ENCODE measurements at regions not wholly inside any gene's neighbourhood (a gene's known extent, or its start where the extent isn't known, plus 50 kb on each side); places are given as distances from the start of the nearest gene placed in this dataset.

GRCh38 chr5:155836089-155836803 lies 490.7 kb upstream of the SGCD start:
- no peak for DNase-seq (ENCODE audit: low spot score)

- DNase-seq (ENCODE audit: low spot score), result no peak
Observed at GRCh38 chr5:155838394-155838793, 488.6 kb upstream of the SGCD start.

- DNase-seq (ENCODE audit: low spot score), result no peak
Observed at GRCh38 chr5:155839251-155840037, 487.5 kb upstream of the SGCD start.

- no peak for DNase-seq (ENCODE audit: low spot score)
Observed at GRCh38 chr5:155844542-155844941, 482.4 kb upstream of the SGCD start.

- no peak for DNase-seq (ENCODE audit: low spot score)
Observed at GRCh38 chr5:155850370-155850769, 476.6 kb upstream of the SGCD start.

- DNase-seq (ENCODE audit: low spot score), result no peak
Observed at GRCh38 chr5:155866971-155867370, 460.0 kb upstream of the SGCD start.

- no peak for DNase-seq (ENCODE audit: low spot score)
Observed at GRCh38 chr5:155867522-155868088, 459.4 kb upstream of the SGCD start.

GRCh38 chr5:155870636-155871035 lies 456.3 kb upstream of the SGCD start:
- DNase-seq (ENCODE audit: low spot score), result no peak

GRCh38 chr5:155871623-155872022 lies 455.3 kb upstream of the SGCD start:
- no peak for DNase-seq (ENCODE audit: low spot score)

GRCh38 chr5:155872629-155873220 lies 454.2 kb upstream of the SGCD start:
- no peak for DNase-seq (ENCODE audit: low spot score)

GRCh38 chr5:155878991-155879575 lies 447.9 kb upstream of the SGCD start:
- no peak for DNase-seq (ENCODE audit: low spot score)

GRCh38 chr5:155884041-155884440 lies 442.9 kb upstream of the SGCD start:
- no peak for DNase-seq (ENCODE audit: low spot score)

GRCh38 chr5:155885199-155885598 lies 441.8 kb upstream of the SGCD start:
- no peak for DNase-seq (ENCODE audit: low spot score)

- DNase-seq (ENCODE audit: low spot score), result no peak
Observed at GRCh38 chr5:155886311-155887031, 440.5 kb upstream of the SGCD start.

- no peak for DNase-seq (ENCODE audit: low spot score)
Observed at GRCh38 chr5:155895484-155895883, 431.5 kb upstream of the SGCD start.

- no peak for DNase-seq (ENCODE audit: low spot score)
Observed at GRCh38 chr5:155897761-155898160, 429.2 kb upstream of the SGCD start.

- DNase-seq (ENCODE audit: low spot score), result no peak
Observed at GRCh38 chr5:155898284-155898683, 428.7 kb upstream of the SGCD start.

- no peak for DNase-seq (ENCODE audit: low spot score)
Observed at GRCh38 chr5:155903791-155904190, 423.2 kb upstream of the SGCD start.

- DNase-seq (ENCODE audit: low spot score), result no peak
Observed at GRCh38 chr5:155905364-155905763, 421.6 kb upstream of the SGCD start.

- DNase-seq (ENCODE audit: low spot score), result no peak
Observed at GRCh38 chr5:155906046-155906445, 420.9 kb upstream of the SGCD start.

GRCh38 chr5:155908543-155908942 lies 418.4 kb upstream of the SGCD start:
- DNase-seq (ENCODE audit: low spot score), result no peak

GRCh38 chr5:155912291-155912690 lies 414.7 kb upstream of the SGCD start:
- no peak for DNase-seq (ENCODE audit: low spot score)

All from ureter (tissue), 1 donor.